ENCODE measurements at regions not wholly inside any gene's neighbourhood (a gene's known extent, or its start where the extent isn't known, plus 50 kb on each side); places are given as distances from the start of the nearest gene placed in this dataset.

- DNase-seq: peak; percentile 20
These were observed 228.0 kb downstream of the TLE4 start for GRCh38 chr9:79799691-79800335.

DNA sequence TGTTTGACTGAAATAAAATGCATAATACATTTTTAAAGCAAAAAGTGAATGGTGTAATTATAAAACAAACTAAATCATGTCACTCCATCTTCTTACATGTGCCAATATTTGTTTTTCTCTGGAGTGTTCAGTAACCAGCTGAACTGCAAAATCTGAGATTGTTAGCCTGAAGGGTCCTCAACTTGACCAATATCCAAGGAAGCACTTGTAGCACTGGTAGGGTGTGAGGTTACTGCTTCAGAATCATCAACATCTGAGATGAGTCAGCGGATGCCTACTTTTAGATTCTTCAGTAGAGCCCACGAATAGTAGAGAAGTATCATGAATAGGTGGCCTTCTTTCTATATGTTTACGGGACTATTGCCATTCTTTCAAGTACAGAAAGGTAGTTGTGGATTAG, 226.7 kb downstream of the TLE4 start:
- DNase-seq: no peak

GRCh38 chr9:79796411-79796810, 224.6 kb downstream of the TLE4 start:
- no peak for DNase-seq

DNA sequence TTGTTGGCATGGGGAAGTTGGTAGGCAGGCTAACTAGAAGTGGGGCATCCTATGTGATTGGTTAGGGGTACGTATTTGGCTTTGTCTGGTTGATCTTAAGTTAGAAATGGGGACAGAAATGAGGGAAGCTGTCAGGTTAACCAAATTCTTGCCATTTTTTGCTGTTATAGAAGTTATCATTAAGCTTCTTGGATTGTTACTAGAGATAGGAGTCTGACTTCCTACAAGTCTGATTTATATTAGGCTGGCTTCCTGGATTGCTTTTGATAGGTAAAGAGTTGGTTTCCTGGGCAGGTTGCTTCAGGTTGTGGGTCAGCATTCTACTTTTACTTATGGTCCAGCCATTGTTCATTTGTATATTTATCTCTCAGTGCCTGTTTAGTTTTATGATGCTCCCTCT, 216.9 kb downstream of the TLE4 start:
- DNase-seq: no peak

DNA sequence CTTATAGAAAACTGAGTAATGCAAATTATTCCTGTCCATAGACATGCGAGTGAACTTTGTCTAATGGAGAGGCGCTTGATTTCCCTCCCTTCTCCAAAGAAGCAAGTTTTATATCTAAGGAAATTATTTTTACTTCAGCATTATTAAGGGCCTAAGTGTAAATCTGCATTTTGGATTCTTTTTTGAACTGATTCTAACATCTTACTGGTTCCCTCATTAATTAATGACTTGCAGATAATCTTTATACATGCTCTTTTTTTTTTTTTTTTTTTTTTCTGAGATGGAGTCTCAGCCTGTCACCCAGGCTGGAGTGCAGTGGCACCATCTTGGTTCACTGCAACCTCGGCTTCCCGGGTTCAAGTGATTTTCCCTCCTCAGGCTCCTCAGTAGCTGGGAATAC, 209.5 kb downstream of the TLE4 start:
- DNase-seq: no peak

GRCh38 chr9:79780559-79780958, 208.8 kb downstream of the TLE4 start:
- DNase-seq: no peak

GRCh38 chr9:79779901-79780300, 208.1 kb downstream of the TLE4 start:
- no peak for DNase-seq

DNA sequence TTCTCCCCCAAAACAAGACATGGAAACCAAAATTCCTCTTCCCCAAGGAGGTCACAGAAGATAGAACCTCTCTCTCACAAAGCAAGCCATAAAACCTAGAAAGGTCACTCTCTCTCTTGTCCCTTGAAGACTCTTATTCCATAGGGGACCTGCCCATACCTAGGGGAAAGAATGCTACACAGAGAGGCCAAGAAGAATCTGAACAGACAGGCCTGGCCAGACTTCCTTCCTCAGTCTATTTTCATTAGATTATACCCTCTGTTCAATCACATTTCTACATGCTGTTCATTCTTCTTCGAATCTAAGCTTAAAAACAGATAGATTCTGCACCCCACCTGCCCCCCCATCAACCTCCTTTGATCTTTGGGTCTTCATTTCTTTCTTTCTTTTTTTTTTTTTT, 206.8 kb downstream of the TLE4 start:
- no peak for DNase-seq

DNA sequence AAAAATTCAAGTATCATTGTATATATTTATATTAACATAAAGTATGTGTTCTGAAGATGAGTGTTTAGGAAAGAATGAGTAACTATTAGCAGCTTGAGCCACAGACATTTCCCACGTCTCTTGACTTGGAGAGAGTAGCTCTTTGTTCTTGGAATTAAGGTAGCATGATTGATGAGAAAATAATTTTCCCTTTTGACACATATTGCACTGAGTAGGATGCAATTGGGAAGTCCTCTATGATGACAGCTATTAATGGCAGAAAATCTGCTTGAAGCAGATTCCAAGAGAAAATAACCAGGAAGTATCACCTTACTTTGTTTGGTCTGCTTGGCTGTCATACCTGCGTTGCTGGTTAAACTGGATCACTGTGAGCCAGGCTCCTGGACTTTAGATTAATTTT, 204.8 kb downstream of the TLE4 start:
- DNase-seq: no peak
